RPMI7951 (cell line): ENCODE measurements at regions not wholly inside any gene's neighbourhood (a gene's known extent, or its start where the extent isn't known, plus 50 kb on each side); places are given as distances from the start of the nearest gene placed in this dataset.

Experiments used
- DNase-seq: peaks from one replicate; pipeline ENCODE4 v3.0.0-alpha.2; 2012; ENCODE audit warnings: low read depth

- no peak for DNase-seq
Measured at GRCh38 chr4:4808086-4808485, 51.4 kb upstream of the MSX1 start.

DNA sequence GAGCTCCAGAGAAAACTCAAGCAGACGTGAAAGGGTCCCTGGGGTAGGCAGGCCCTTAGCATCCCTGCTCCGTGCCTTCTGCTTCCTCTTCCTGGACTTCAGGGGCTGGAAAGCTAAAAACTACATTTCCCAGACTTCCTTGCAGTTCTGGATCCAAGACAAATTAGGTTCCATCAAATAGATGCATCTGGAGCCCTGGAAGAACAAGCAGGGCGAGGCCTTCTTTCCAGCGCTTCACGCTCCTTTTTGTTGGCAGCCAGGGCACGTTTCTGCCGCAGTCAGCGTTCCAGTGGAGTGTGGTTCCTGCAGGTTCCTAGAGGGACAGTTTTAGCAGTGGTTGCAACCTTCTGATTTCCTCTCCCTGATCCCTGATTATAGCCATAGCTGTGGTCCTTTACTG is 53.6 kb upstream of the MSX1 start:
- no peak for DNase-seq

DNA sequence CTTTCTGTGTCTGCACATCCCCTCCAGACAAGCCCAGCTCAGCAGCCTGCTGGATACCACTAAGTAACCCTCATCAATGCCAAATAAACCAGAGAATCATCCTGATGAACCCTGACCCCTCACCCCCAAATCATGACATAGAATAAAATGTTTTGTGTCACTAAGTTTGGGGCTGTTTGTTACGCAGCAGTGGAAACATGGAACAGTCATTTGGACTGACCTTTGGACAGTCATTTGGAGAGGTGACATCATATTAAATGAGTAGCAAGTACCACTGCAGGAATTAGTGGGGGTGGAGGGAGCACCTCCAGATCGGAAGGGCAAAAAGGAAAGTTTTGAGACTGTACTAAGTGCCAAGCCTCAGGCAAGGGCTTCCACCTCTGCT is 55.6 kb upstream of the MSX1 start:
- DNase-seq, result no peak

GRCh38 chr4:4803216-4803911 is 56.1 kb upstream of the MSX1 start:
- no peak for DNase-seq

DNA sequence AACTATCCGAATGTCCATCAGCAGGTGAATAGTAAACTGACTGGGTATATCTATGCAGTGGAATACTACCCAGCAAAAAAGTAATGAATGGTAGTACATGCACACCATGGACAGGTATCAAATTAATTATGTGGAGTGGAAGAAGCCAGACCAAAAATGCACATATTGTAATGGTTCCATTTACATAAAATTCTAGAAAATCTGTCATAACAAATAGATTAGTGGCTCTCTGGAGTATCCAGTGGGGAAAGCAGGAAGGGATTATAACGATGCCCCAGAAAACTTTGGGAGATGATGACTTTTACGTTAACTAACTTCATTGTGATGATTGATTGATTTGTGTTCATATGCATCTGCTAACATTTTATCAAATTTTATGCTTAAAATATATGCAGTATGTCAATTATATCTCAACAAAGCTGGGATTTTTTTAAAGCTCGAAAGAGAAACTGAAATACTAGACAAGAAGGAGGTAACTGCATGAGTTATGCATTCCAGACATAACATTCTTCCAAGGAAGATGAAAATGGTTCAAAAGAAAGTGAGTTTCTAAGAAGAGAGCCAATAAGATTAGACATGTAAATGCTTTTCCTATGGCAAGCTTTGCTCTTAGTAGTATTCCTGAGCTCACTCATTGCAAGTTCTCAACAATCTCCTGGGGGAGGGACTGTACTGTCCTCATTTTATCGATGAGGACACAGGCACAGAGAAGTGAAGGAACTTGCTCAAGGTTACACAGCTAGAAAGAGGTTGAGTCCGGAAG is 58.6 kb upstream of the MSX1 start:
- DNase-seq, result peak; percentile 39

DNA sequence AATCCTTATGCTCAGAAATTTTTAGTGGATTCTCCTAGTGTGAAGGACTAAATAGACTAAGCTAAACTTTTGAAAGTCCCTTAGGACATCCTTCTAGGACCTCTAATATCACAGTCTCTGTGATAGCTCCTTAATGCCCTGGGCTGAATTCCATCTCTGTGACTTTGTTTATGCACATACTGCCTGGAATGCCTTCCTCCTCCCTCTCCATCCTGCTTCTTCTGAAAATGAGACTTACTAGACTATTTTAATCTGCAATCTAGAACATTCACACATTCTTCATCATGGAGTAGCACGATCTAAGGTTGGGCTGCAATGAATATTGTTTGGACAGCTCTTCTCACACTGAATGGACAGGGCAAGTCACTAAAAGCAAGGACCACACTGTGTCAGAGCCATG is 65.0 kb upstream of the MSX1 start:
- DNase-seq, result no peak

GRCh38 chr4:4792466-4792865 is 67.0 kb upstream of the MSX1 start:
- no peak for DNase-seq

- peak; percentile 42 for DNase-seq
Measured at GRCh38 chr4:4791299-4792111, 68.0 kb upstream of the MSX1 start.

DNA sequence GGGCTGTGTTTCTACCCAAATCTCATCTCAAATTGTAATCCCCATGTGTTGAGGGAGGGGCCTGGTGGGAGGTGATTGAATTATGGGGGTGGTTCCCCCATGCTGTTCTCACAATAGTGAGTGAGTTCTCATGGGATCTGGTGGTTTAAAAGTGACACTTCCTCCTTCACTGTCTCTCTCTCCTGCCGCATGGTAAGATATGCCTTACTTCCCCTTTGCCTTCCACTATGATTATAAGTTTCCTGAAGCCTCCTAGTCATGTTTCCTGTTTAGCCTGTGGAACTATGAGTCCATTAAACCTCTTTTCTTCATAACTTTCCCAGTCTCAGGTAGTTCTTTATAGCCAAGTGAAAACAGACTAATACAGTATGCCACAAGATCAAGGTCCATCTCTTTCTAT is 70.0 kb upstream of the MSX1 start:
- DNase-seq, result no peak

GRCh38 chr4:4788573-4788972 is 70.9 kb upstream of the MSX1 start:
- DNase-seq, result no peak

- DNase-seq, result no peak
Measured at GRCh38 chr4:4787421-4787820, 72.0 kb upstream of the MSX1 start.

- DNase-seq, result no peak
Measured at GRCh38 chr4:4784379-4784778, 75.1 kb upstream of the MSX1 start.

- no peak for DNase-seq
Measured at GRCh38 chr4:4783847-4784246, 75.6 kb upstream of the MSX1 start.

DNA sequence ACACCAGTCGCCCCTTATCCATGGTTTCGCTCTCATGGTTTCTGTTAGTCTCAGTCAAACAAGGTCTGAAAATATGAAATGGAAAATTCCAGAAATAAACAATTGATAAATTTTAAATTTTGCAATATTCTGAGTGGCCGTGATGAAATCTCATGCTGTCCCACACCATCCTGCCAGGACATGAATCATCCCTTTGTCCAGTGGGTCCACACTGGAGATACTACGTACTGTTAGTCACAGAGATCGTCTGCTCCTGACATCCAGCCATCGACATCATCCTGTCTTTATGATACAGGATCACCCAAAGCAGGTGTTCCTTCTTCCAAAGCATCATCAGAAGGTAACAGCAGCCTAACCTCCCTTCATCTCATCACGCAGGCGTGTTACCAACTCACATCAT is 76.5 kb upstream of the MSX1 start:
- DNase-seq, result no peak

DNA sequence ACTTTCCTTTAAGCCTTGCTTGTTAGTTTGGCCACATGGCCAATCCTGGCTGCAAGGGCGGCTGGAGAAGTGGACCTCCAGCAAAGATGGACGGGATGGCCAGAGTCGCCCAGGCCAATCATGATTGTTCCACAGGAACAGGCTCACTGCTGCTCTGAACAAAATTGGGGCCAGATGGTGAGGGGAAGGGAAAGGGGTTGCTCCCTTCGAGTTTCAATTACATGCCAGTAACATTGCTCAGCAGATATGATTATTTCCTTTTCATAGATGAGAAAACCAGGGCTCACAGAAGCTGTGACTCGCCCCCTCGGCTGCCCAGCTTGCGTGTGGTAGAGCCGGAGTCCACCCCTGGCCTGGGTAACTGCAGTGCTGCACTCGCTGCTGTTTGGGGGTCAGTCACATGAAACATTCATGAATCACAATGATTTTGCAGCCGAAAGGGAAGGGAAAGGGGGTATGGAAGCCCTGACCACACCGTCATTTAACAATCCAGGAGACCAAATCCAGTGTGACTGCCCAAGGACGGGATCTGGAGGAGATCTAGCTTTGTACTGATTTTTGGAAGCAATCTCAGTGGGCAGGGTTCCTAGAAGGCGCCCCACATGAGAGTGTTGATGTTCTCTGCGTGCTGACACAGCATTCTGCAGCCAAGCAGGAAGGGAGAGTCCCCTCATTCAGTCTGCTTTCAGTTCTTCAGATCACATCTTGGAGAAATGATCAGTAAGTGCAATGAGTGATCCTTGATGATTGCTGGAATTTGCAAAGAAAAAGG is 77.3 kb upstream of the MSX1 start:
- peak; percentile 57 for DNase-seq

DNA sequence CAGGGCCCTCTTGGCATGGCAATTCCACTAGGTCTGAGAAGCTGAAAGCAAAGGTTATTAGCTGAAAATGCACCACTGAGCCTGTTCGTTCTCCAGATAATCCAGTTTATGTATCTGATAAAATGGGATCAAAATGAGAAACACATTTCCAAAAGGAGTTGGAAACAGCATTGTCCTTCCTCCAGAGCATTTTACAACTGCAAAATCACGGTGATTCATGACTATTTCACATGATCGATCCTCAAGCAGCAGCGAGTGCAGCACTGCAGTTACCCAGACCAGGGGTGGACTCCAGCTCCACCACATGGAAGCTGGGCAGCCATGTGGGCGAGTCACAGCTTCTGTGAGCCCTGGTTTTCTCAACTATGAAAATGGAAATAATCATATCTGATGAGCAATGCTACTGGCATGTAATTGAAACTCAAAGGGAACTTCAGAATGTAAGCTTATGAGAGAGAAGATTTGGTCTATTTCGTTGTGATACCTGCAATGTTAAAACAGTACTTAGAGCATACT is 78.7 kb upstream of the MSX1 start:
- DNase-seq, result peak; percentile 36

- no peak for DNase-seq
Measured at GRCh38 chr4:4779486-4779885, 80.0 kb upstream of the MSX1 start.

GRCh38 chr4:4779054-4779453 is 80.4 kb upstream of the MSX1 start:
- no peak for DNase-seq

- DNase-seq, result no peak
Measured at GRCh38 chr4:4778554-4778953, 80.9 kb upstream of the MSX1 start.

DNA sequence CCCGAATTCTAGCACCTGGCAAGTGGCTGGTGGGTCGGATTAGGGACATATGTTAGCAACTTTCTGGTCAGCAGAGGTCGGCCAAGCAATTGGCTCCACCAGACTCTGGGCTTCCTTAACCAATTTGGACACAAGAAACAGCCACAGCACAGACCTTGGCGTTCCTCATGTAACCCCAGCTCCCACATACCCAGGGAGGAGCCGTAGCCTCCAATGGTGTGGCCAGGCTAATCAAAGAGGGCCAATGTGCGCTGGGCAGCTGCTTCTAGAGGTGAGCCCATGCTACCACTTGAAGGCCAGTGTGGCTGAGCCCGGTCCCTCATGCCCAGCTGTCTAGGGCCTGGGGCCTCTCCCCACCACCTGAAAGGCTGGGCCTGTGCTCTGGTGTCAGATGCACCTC is 82.5 kb upstream of the MSX1 start:
- DNase-seq, result no peak

GRCh38 chr4:4776335-4776734 is 83.1 kb upstream of the MSX1 start:
- DNase-seq, result no peak

GRCh38 chr4:4775493-4776004 is 83.9 kb upstream of the MSX1 start:
- no peak for DNase-seq
